ENCODE measurements at regions not wholly inside any gene's neighbourhood (a gene's known extent, or its start where the extent isn't known, plus 50 kb on each side); places are given as distances from the start of the nearest gene placed in this dataset.

GRCh38 chr7:80997841-80998240 is 79.0 kb upstream of the SEMA3C start:
- TF ChIP-seq POLR2A (IDR thresholded peaks at IDR 0.05; ENCODE audit: low read depth, low read length): no peak
- no peak for TF ChIP-seq CTCF (IDR thresholded peaks at IDR 0.05; ENCODE audit: extremely low read depth in 1 of 2, insufficient read depth in 1 of 2, low read depth in 1 of 2, low read length in 2 of 2)
